ENCODE measurements at regions not wholly inside any gene's neighbourhood (a gene's known extent, or its start where the extent isn't known, plus 50 kb on each side); places are given as distances from the start of the nearest gene placed in this dataset.
"Not testable (repeated sequence)": the region's sequence is repeated elsewhere in the genome, so short reads cannot be mapped to it uniquely, and the experiment has no call there.

GRCh38 chr3:22728406-22728805 is 474.7 kb upstream of the UBE2E2 start:
- Histone ChIP-seq H3K27me3 (ENCODE audit: control insufficient read depth in 2 of 2, insufficient read depth in 2 of 2, low read length in 2 of 2) (no peaks in the 10 kb centered on the region), H3K27ac (ENCODE audit: low read depth in 2 of 2, low read length in 2 of 2) (no peak overlapping the region), H3K9ac (ENCODE audit: low read depth in 1 of 2, low read length in 2 of 2) (no peak overlapping the region)

GRCh38 chr3:22729212-22729611 is 473.9 kb upstream of the UBE2E2 start:
- Histone ChIP-seq H3K27ac (ENCODE audit: low read depth in 2 of 2, low read length in 2 of 2) (no peak overlapping the region), H3K4me1 (ENCODE audit: control insufficient read depth in 2 of 2, insufficient read depth in 2 of 2, low read length in 2 of 2) (no peaks in the 10 kb centered on the region), H3K9ac (ENCODE audit: low read depth in 1 of 2, low read length in 2 of 2) (no peak overlapping the region), H3K36me3 (ENCODE audit: control insufficient read depth in 2 of 2, insufficient read depth in 2 of 2, low read length in 2 of 2) (no peaks in the 10 kb centered on the region), H3K27me3 (ENCODE audit: control insufficient read depth in 2 of 2, insufficient read depth in 2 of 2, low read length in 2 of 2) (no peaks in the 10 kb centered on the region), H3K9me3 (ENCODE audit: control insufficient read depth in 2 of 2, low read length in 2 of 2) (no peaks in the 10 kb centered on the region), H3K4me3 (ENCODE audit: low read length in 2 of 2) (no peak overlapping the region)

More at GRCh38 chr3:22728406-22728805, 474.7 kb upstream of the UBE2E2 start:
- H3K4me1 ChIP-seq (ENCODE audit: control insufficient read depth in 2 of 2, insufficient read depth in 2 of 2, low read length in 2 of 2) = no peaks in the 10 kb centered on the region
- no peaks in the 10 kb centered on the region for H3K9me3 ChIP-seq (ENCODE audit: control insufficient read depth in 2 of 2, low read length in 2 of 2)
- H3K4me3 ChIP-seq (ENCODE audit: low read length in 2 of 2) = no peak overlapping the region
- no peaks in the 10 kb centered on the region for H3K36me3 ChIP-seq (ENCODE audit: control insufficient read depth in 2 of 2, insufficient read depth in 2 of 2, low read length in 2 of 2)

GRCh38 chr3:22729981-22730380 is 473.1 kb upstream of the UBE2E2 start:
- Histone ChIP-seq H3K36me3 (ENCODE audit: control insufficient read depth in 2 of 2, insufficient read depth in 2 of 2, low read length in 2 of 2) (no peaks in the 10 kb centered on the region), H3K9ac (ENCODE audit: low read depth in 1 of 2, low read length in 2 of 2) (no peak overlapping the region), H3K4me1 (ENCODE audit: control insufficient read depth in 2 of 2, insufficient read depth in 2 of 2, low read length in 2 of 2) (peaks cover 0 to 2% of the 10 kb centered on the region in 2 donors), H3K4me3 (ENCODE audit: low read length in 2 of 2) (no peak overlapping the region), H3K27ac (ENCODE audit: low read depth in 2 of 2, low read length in 2 of 2) (no peak overlapping the region), H3K27me3 (ENCODE audit: control insufficient read depth in 2 of 2, insufficient read depth in 2 of 2, low read length in 2 of 2) (no peaks in the 10 kb centered on the region), H3K9me3 (ENCODE audit: control insufficient read depth in 2 of 2, low read length in 2 of 2) (no peaks in the 10 kb centered on the region)

- Histone ChIP-seq H3K4me1 (ENCODE audit: control insufficient read depth in 2 of 2, insufficient read depth in 2 of 2, low read length in 2 of 2) (peaks cover 2 to 3% of the 10 kb centered on the region in 2 donors), H3K27ac (ENCODE audit: low read depth in 2 of 2, low read length in 2 of 2) (no peak overlapping the region), H3K27me3 (ENCODE audit: control insufficient read depth in 2 of 2, insufficient read depth in 2 of 2, low read length in 2 of 2) (no peaks in the 10 kb centered on the region), H3K4me3 (ENCODE audit: low read length in 2 of 2) (no peak overlapping the region), H3K9ac (ENCODE audit: low read depth in 1 of 2, low read length in 2 of 2) (no peak overlapping the region), H3K9me3 (ENCODE audit: control insufficient read depth in 2 of 2, low read length in 2 of 2) (no peaks in the 10 kb centered on the region), H3K36me3 (ENCODE audit: control insufficient read depth in 2 of 2, insufficient read depth in 2 of 2, low read length in 2 of 2) (no peaks in the 10 kb centered on the region)
These were observed 472.4 kb upstream of the UBE2E2 start for GRCh38 chr3:22730701-22731100.

- Histone ChIP-seq H3K4me1 (ENCODE audit: control insufficient read depth in 2 of 2, insufficient read depth in 2 of 2, low read length in 2 of 2) (peaks cover 2 to 3% of the 10 kb centered on the region in 2 donors), H3K27ac (ENCODE audit: low read depth in 2 of 2, low read length in 2 of 2) (no peak overlapping the region), H3K9ac (ENCODE audit: low read depth in 1 of 2, low read length in 2 of 2) (no peak overlapping the region), H3K4me3 (ENCODE audit: low read length in 2 of 2) (no peak overlapping the region), H3K27me3 (ENCODE audit: control insufficient read depth in 2 of 2, insufficient read depth in 2 of 2, low read length in 2 of 2) (no peaks in the 10 kb centered on the region), H3K36me3 (ENCODE audit: control insufficient read depth in 2 of 2, insufficient read depth in 2 of 2, low read length in 2 of 2) (no peaks in the 10 kb centered on the region), H3K9me3 (ENCODE audit: control insufficient read depth in 2 of 2, low read length in 2 of 2) (no peaks in the 10 kb centered on the region)
These were observed 471.2 kb upstream of the UBE2E2 start for GRCh38 chr3:22731901-22732300.

- Histone ChIP-seq H3K36me3 (ENCODE audit: control insufficient read depth in 2 of 2, insufficient read depth in 2 of 2, low read length in 2 of 2) (no peaks in the 10 kb centered on the region), H3K9me3 (ENCODE audit: control insufficient read depth in 2 of 2, low read length in 2 of 2) (no peaks in the 10 kb centered on the region), H3K9ac (ENCODE audit: low read depth in 1 of 2, low read length in 2 of 2) (no peak overlapping the region)
These were observed 470.5 kb upstream of the UBE2E2 start for GRCh38 chr3:22732641-22733040.

GRCh38 chr3:22734207-22734606 is 468.9 kb upstream of the UBE2E2 start:
- Histone ChIP-seq H3K9ac (ENCODE audit: low read depth in 1 of 2, low read length in 2 of 2) (no peak overlapping the region), H3K4me1 (ENCODE audit: control insufficient read depth in 2 of 2, insufficient read depth in 2 of 2, low read length in 2 of 2) (peaks cover 2 to 3% of the 10 kb centered on the region in 2 donors), H3K9me3 (ENCODE audit: control insufficient read depth in 2 of 2, low read length in 2 of 2) (no peaks in the 10 kb centered on the region), H3K4me3 (ENCODE audit: low read length in 2 of 2) (no peak overlapping the region), H3K27ac (ENCODE audit: low read depth in 2 of 2, low read length in 2 of 2) (peak overlapping the region in 1 of 2 donors; percentile 4), H3K36me3 (ENCODE audit: control insufficient read depth in 2 of 2, insufficient read depth in 2 of 2, low read length in 2 of 2) (no peaks in the 10 kb centered on the region), H3K27me3 (ENCODE audit: control insufficient read depth in 2 of 2, insufficient read depth in 2 of 2, low read length in 2 of 2) (no peaks in the 10 kb centered on the region)

More at GRCh38 chr3:22732641-22733040, 470.5 kb upstream of the UBE2E2 start:
- H3K4me3 ChIP-seq (ENCODE audit: low read length in 2 of 2) = no peak overlapping the region
- H3K27ac ChIP-seq (ENCODE audit: low read depth in 2 of 2, low read length in 2 of 2) = no peak overlapping the region
- H3K4me1 ChIP-seq (ENCODE audit: control insufficient read depth in 2 of 2, insufficient read depth in 2 of 2, low read length in 2 of 2) = peaks cover 2 to 3% of the 10 kb centered on the region in 2 donors
- no peaks in the 10 kb centered on the region for H3K27me3 ChIP-seq (ENCODE audit: control insufficient read depth in 2 of 2, insufficient read depth in 2 of 2, low read length in 2 of 2)

- no peak overlapping the region for H3K27ac ChIP-seq (ENCODE audit: low read depth in 2 of 2, low read length in 2 of 2)
- peaks cover 2 to 3% of the 10 kb centered on the region in 2 donors for H3K4me1 ChIP-seq (ENCODE audit: control insufficient read depth in 2 of 2, insufficient read depth in 2 of 2, low read length in 2 of 2)
- no peak overlapping the region for H3K9ac ChIP-seq (ENCODE audit: low read depth in 1 of 2, low read length in 2 of 2)
- no peaks in the 10 kb centered on the region for H3K27me3 ChIP-seq (ENCODE audit: control insufficient read depth in 2 of 2, insufficient read depth in 2 of 2, low read length in 2 of 2)
- H3K4me3 ChIP-seq (ENCODE audit: low read length in 2 of 2) = no peak overlapping the region
- H3K9me3 ChIP-seq (ENCODE audit: control insufficient read depth in 2 of 2, low read length in 2 of 2) = no peaks in the 10 kb centered on the region
- H3K36me3 ChIP-seq (ENCODE audit: control insufficient read depth in 2 of 2, insufficient read depth in 2 of 2, low read length in 2 of 2) = no peaks in the 10 kb centered on the region
These were observed 468.4 kb upstream of the UBE2E2 start for GRCh38 chr3:22734756-22735155.

- H3K4me3 ChIP-seq (ENCODE audit: low read length in 2 of 2) = no peak overlapping the region
- H3K27me3 ChIP-seq (ENCODE audit: control insufficient read depth in 2 of 2, insufficient read depth in 2 of 2, low read length in 2 of 2) = no peaks in the 10 kb centered on the region
- H3K27ac ChIP-seq (ENCODE audit: low read depth in 2 of 2, low read length in 2 of 2) = peak overlapping the region in 1 of 2 donors; percentile 27
- peaks cover 2 to 3% of the 10 kb centered on the region in 2 donors for H3K4me1 ChIP-seq (ENCODE audit: control insufficient read depth in 2 of 2, insufficient read depth in 2 of 2, low read length in 2 of 2)
- H3K36me3 ChIP-seq (ENCODE audit: control insufficient read depth in 2 of 2, insufficient read depth in 2 of 2, low read length in 2 of 2) = no peaks in the 10 kb centered on the region
- no peaks in the 10 kb centered on the region for H3K9me3 ChIP-seq (ENCODE audit: control insufficient read depth in 2 of 2, low read length in 2 of 2)
- H3K9ac ChIP-seq (ENCODE audit: low read depth in 1 of 2, low read length in 2 of 2) = no peak overlapping the region
These were observed 467.8 kb upstream of the UBE2E2 start for GRCh38 chr3:22735373-22735772.

- peak overlapping the region in 1 of 2 donors; percentile 37 for H3K4me3 ChIP-seq (ENCODE audit: low read length in 2 of 2)
- H3K36me3 ChIP-seq (ENCODE audit: control insufficient read depth in 2 of 2, insufficient read depth in 2 of 2, low read length in 2 of 2); H3K9me3 ChIP-seq (ENCODE audit: control insufficient read depth in 2 of 2, low read length in 2 of 2); H3K27me3 ChIP-seq (ENCODE audit: control insufficient read depth in 2 of 2, insufficient read depth in 2 of 2, low read length in 2 of 2); H3K4me1 ChIP-seq (ENCODE audit: control insufficient read depth in 2 of 2, insufficient read depth in 2 of 2, low read length in 2 of 2); H3K27ac ChIP-seq (ENCODE audit: low read depth in 2 of 2, low read length in 2 of 2); H3K9ac ChIP-seq (ENCODE audit: low read depth in 1 of 2, low read length in 2 of 2): not testable (repeated sequence)
These were observed 459.7 kb upstream of the UBE2E2 start for GRCh38 chr3:22743386-22743785.

GRCh38 chr3:22745321-22745720 is 457.8 kb upstream of the UBE2E2 start:
- no peak overlapping the region for H3K9ac ChIP-seq (ENCODE audit: low read depth in 1 of 2, low read length in 2 of 2)
- no peaks in the 10 kb centered on the region for H3K27me3 ChIP-seq (ENCODE audit: control insufficient read depth in 2 of 2, insufficient read depth in 2 of 2, low read length in 2 of 2)
- H3K4me3 ChIP-seq (ENCODE audit: low read length in 2 of 2) = no peak overlapping the region
- no peaks in the 10 kb centered on the region for H3K36me3 ChIP-seq (ENCODE audit: control insufficient read depth in 2 of 2, insufficient read depth in 2 of 2, low read length in 2 of 2)
- H3K4me1 ChIP-seq (ENCODE audit: control insufficient read depth in 2 of 2, insufficient read depth in 2 of 2, low read length in 2 of 2) = no peaks in the 10 kb centered on the region
- no peaks in the 10 kb centered on the region for H3K9me3 ChIP-seq (ENCODE audit: control insufficient read depth in 2 of 2, low read length in 2 of 2)
- H3K27ac ChIP-seq (ENCODE audit: low read depth in 2 of 2, low read length in 2 of 2) = no peak overlapping the region

All from mucosa of rectum (tissue), 2 donors.